ENCODE measurements at regions not wholly inside any gene's neighbourhood (a gene's known extent, or its start where the extent isn't known, plus 50 kb on each side); places are given as distances from the start of the nearest gene placed in this dataset.

GRCh38 chr4:162232349-162232748 is 68.5 kb upstream of the FSTL5 start:
- H3K27ac ChIP-seq (ENCODE audit: low read length): no peak overlapping the region
- H3K27me3 ChIP-seq (ENCODE audit: control insufficient read depth, insufficient read depth, low read length): no peaks in the 10 kb centered on the region
- no peaks in the 10 kb centered on the region for H3K36me3 ChIP-seq (ENCODE audit: control insufficient read depth, insufficient read depth, low read length)
- H3K4me1 ChIP-seq (ENCODE audit: control insufficient read depth, insufficient read depth, low read length): no peaks in the 10 kb centered on the region
- no peaks in the 10 kb centered on the region for H3K9me3 ChIP-seq (ENCODE audit: control insufficient read depth, insufficient read depth, low read depth, low read length)
- DNase-seq (ENCODE audit: low read depth, low spot score) (no peak), ATAC-seq (no peak)
- BruUV-seq (replicated peaks): no TSS peak
- intact Hi-C loops (cut with micrococcal nuclease; ENCODE audit: unreplicated experiment) (no loop called here), in situ Hi-C loops (cut with HindIII; ENCODE audit: low pct_unique_long_range_greater_than_20kb, low sequenced_read_pairs) (no loop called here)
- no peak overlapping the region for H3K4me3 ChIP-seq (ENCODE audit: low read depth in 2 of 2, low read length in 2 of 2)
- no peak for TF ChIP-seq SIN3A (IDR thresholded peaks at IDR 0.05; ENCODE audit: borderline replicate concordance, insufficient read depth, low read depth, low read length)
- TF ChIP-seq TCF7L2 (IDR thresholded peaks at IDR 0.05; ENCODE audit: low read depth, low read length): no peak
- TF ChIP-seq CTCF (IDR thresholded peaks at IDR 0.05): no peak
- TF ChIP-seq REST (IDR thresholded peaks at IDR 0.05; ENCODE audit: insufficient read depth in 1 of 2, low read depth in 2 of 2, low read length in 1 of 2): no peak
- TF ChIP-seq POLR2AphosphoS5 (IDR thresholded peaks at IDR 0.05; ENCODE audit: low read depth, low read length): no peak
- POLR2A ChIA-PET: no interaction called here
- CTCF ChIA-PET: no interaction called here

GRCh38 chr4:162229670-162230069 is 65.9 kb upstream of the FSTL5 start:
- ChIA-PET POLR2A (no interaction called here), CTCF (no interaction called here)
- TF ChIP-seq CTCF (IDR thresholded peaks at IDR 0.05) (no peak), TCF7L2 (IDR thresholded peaks at IDR 0.05; ENCODE audit: low read depth, low read length) (no peak), SIN3A (IDR thresholded peaks at IDR 0.05; ENCODE audit: borderline replicate concordance, insufficient read depth, low read depth, low read length) (no peak), REST (IDR thresholded peaks at IDR 0.05; ENCODE audit: insufficient read depth in 1 of 2, low read depth in 2 of 2, low read length in 1 of 2) (no peak), POLR2AphosphoS5 (IDR thresholded peaks at IDR 0.05; ENCODE audit: low read depth, low read length) (no peak)
- intact Hi-C loops (cut with micrococcal nuclease; ENCODE audit: unreplicated experiment) (no loop called here), in situ Hi-C loops (cut with HindIII; ENCODE audit: low pct_unique_long_range_greater_than_20kb, low sequenced_read_pairs) (no loop called here)
- H3K27ac ChIP-seq (ENCODE audit: low read length): no peak overlapping the region
- no peak for DNase-seq (ENCODE audit: low read depth, low spot score)
- H3K9me3 ChIP-seq (ENCODE audit: control insufficient read depth, insufficient read depth, low read depth, low read length): no peaks in the 10 kb centered on the region
- no peak overlapping the region for H3K4me3 ChIP-seq (ENCODE audit: low read depth in 2 of 2, low read length in 2 of 2)
- no peaks in the 10 kb centered on the region for H3K27me3 ChIP-seq (ENCODE audit: control insufficient read depth, insufficient read depth, low read length)
- no peaks in the 10 kb centered on the region for H3K4me1 ChIP-seq (ENCODE audit: control insufficient read depth, insufficient read depth, low read length)
- H3K36me3 ChIP-seq (ENCODE audit: control insufficient read depth, insufficient read depth, low read length): no peaks in the 10 kb centered on the region
- ATAC-seq: no peak
- BruUV-seq (replicated peaks): no TSS peak

Measured in Panc1 (cell line).